IMR-90 (cell line): ENCODE measurements at regions not wholly inside any gene's neighbourhood (a gene's known extent, or its start where the extent isn't known, plus 50 kb on each side); places are given as distances from the start of the nearest gene placed in this dataset.

Experiments
- ATAC-seq: fragments of 200-7000 bp; cut with Tn5 transposase; 2 replicates; pipeline ENCODE4 v1.9.1; 2020; ENCODE audit warnings: low read depth, mild to moderate bottlenecking, moderate library complexity
- BruUV-seq: library from RNA; stranded (reverse); fragments of 400-500 nt; replicated peaks from 2 replicates; lab custom pipeline; 2021; lab: Mats Ljungman, UMichigan
- CTCF ChIA-PET: fragments of 300-600 bp; formaldehyde crosslinking; extraction: SDS; loops from one replicate; lab custom pipeline; 2021; ENCODE audit warnings: antibody characterized with exemption; lab: Yijun Ruan, JAX
- POLR2A ChIA-PET: fragments of 300-600 bp; sonication (Branson Sonifier 250); formaldehyde crosslinking; loops from one replicate; lab custom pipeline; 2022; ENCODE audit warnings: antibody characterized with exemption; ENCODE audit not compliant: unreplicated experiment; lab: Charles Lee
- DNase-seq: peaks from one replicate; pipeline ENCODE4 v3.0.0; 2013
- H2AFZ ChIP-seq: replicated peaks from 2 replicates; pipeline ENCODE3; 2013; ENCODE audit warnings: low read length, mild to moderate bottlenecking; ENCODE audit not compliant: poor library complexity
- H2AK5ac ChIP-seq: 2 replicates; pipeline ENCODE4 v1.6.1; 2013; ENCODE audit warnings: low read depth, low read length, inconsistent platforms
- H2AK9ac ChIP-seq: replicated peaks from 2 replicates; pipeline ENCODE3; 2013; ENCODE audit warnings: mild to moderate bottlenecking, low read depth, low read length, moderate library complexity; ENCODE audit not compliant: poor library complexity
- H2BK120ac ChIP-seq: 2 replicates; pipeline ENCODE4 v1.6.1; 2013; ENCODE audit warnings: low read depth, low read length, inconsistent platforms
- H2BK15ac ChIP-seq: 3 replicates; pipeline ENCODE4 v1.6.1; 2013; ENCODE audit warnings: low read depth, low read length, inconsistent platforms
- H2BK20ac ChIP-seq: 2 replicates; pipeline ENCODE4 v1.6.1; 2013; ENCODE audit warnings: low read depth, mild to moderate bottlenecking, inconsistent platforms, low read length, moderate library complexity
- H2BK5ac ChIP-seq: 2 replicates; pipeline ENCODE4 v1.6.1; 2013; ENCODE audit warnings: mild to moderate bottlenecking, low read depth, low read length, inconsistent platforms; ENCODE audit not compliant: poor library complexity, severe bottlenecking
- H3K14ac ChIP-seq: replicated peaks from 2 replicates; pipeline ENCODE4 v1.6.1; 2013; ENCODE audit warnings: low read depth, low read length, inconsistent platforms
- H3K18ac ChIP-seq: 2 replicates; pipeline ENCODE4 v1.6.1; 2013; ENCODE audit warnings: low read depth, low read length, control low read depth
- H3K23ac ChIP-seq: 2 replicates; pipeline ENCODE4 v1.6.1; 2013; ENCODE audit warnings: low read depth, low read length, inconsistent platforms
- H3K27ac ChIP-seq: 2 replicates; pipeline ENCODE4 v1.5.1; 2013; ENCODE audit warnings: mild to moderate bottlenecking, control low read depth, low read length; ENCODE audit not compliant: insufficient read depth
- H3K27me3 ChIP-seq: 2 replicates; pipeline ENCODE4 v1.6.1; 2013; ENCODE audit warnings: low read length; ENCODE audit not compliant: control insufficient read depth, insufficient read depth
- H3K36me3 ChIP-seq: 2 replicates; pipeline ENCODE4 v1.6.1; 2013; ENCODE audit warnings: low read length, mixed read lengths; ENCODE audit not compliant: control insufficient read depth, insufficient read depth
- H3K4ac ChIP-seq: 2 replicates; pipeline ENCODE4 v1.6.1; 2013; ENCODE audit warnings: low read depth, low read length, inconsistent platforms
- H3K4me1 ChIP-seq: 2 replicates; pipeline ENCODE4 v1.6.1; 2013; ENCODE audit warnings: low read length, mixed read lengths; ENCODE audit not compliant: control insufficient read depth, insufficient read depth
- H3K4me2 ChIP-seq: 2 replicates; pipeline ENCODE4 v1.6.1; 2013; ENCODE audit warnings: low read depth, mild to moderate bottlenecking, control low read depth, low read length, moderate library complexity
- H3K4me3 ChIP-seq: 2 replicates; pipeline ENCODE4 v1.5.1; 2013; ENCODE audit warnings: low read depth, mild to moderate bottlenecking, control low read depth, low read length, moderate library complexity; ENCODE audit not compliant: insufficient read depth
- H3K56ac ChIP-seq: 2 replicates; pipeline ENCODE4 v1.6.1; 2013; ENCODE audit warnings: low read length, inconsistent platforms; ENCODE audit not compliant: insufficient read depth; ENCODE audit errors: extremely low read depth
- H3K79me1 ChIP-seq, 2 experiments: 2 replicates each; pipeline ENCODE4 v1.6.1; 2013; ENCODE audit warnings: low read length in 2 of 2, inconsistent platforms in 1 of 2, low read depth in 1 of 2
- H3K9ac ChIP-seq: 2 replicates; pipeline ENCODE4 v1.6.1; 2013; ENCODE audit warnings: low read depth, low read length, control low read depth
- H3K9me1 ChIP-seq: 2 replicates; pipeline ENCODE4 v1.6.1; 2013; ENCODE audit warnings: low read length, inconsistent platforms; ENCODE audit not compliant: insufficient read depth
- H3K9me3 ChIP-seq: 2 replicates; pipeline ENCODE4 v1.6.1; 2013; ENCODE audit warnings: low read length; ENCODE audit not compliant: control insufficient read depth, insufficient read depth
- H4K20me1 ChIP-seq: 2 replicates; pipeline ENCODE4 v1.6.1; 2013; ENCODE audit warnings: low read length, inconsistent platforms; ENCODE audit not compliant: insufficient read depth
- H4K5ac ChIP-seq: 2 replicates; pipeline ENCODE4 v1.6.1; 2013; ENCODE audit warnings: mild to moderate bottlenecking, low read depth, low read length, control low read depth
- H4K8ac ChIP-seq, 2 experiments: 2 replicates each; pipeline ENCODE4 v1.6.1; 2013; ENCODE audit warnings: low read depth in 2 of 2, low read length in 2 of 2, control low read depth in 1 of 2, inconsistent platforms in 1 of 2
- H4K91ac ChIP-seq: 2 replicates; pipeline ENCODE4 v1.6.1; 2013; ENCODE audit warnings: low read depth, low read length, inconsistent platforms; ENCODE audit not compliant: insufficient read depth
- BHLHE40 ChIP-seq: fragments of 150-350 bp; IDR thresholded peaks from 2 replicates; pipeline ENCODE4 v1.6.1; 2016; ENCODE audit warnings: mild to moderate bottlenecking, low read depth, low read length
- CEBPB ChIP-seq: IDR thresholded peaks from 2 replicates; pipeline ENCODE4 v1.6.1; 2012; ENCODE audit warnings: low read depth, low read length, improper control_type of control experiment
- CHD1 ChIP-seq: IDR thresholded peaks from 2 replicates; pipeline ENCODE4 v1.6.1; 2012; ENCODE audit warnings: low read depth, low read length, improper control_type of control experiment
- ELK1 ChIP-seq: fragments of 150-350 bp; IDR thresholded peaks from 2 replicates; pipeline ENCODE4 v1.6.1; 2016; ENCODE audit warnings: low read depth, mild to moderate bottlenecking, low read length, moderate library complexity, borderline replicate concordance
- NFE2L2 ChIP-seq: fragments of 150-350 bp; IDR thresholded peaks from 2 replicates; pipeline ENCODE4 v1.6.1; 2016; ENCODE audit warnings: low read depth, mild to moderate bottlenecking, low read length
- POLR2A ChIP-seq: IDR thresholded peaks from 2 replicates; pipeline ENCODE4 v1.6.1; 2012; ENCODE audit warnings: mild to moderate bottlenecking, low read depth, low read length
- SMC3 ChIP-seq: fragments of 150-350 bp; IDR thresholded peaks from 2 replicates; pipeline ENCODE4 v1.6.1; 2016; ENCODE audit warnings: low read depth, mild to moderate bottlenecking, antibody characterized with exemption, low read length, moderate library complexity
- WGBS, 2 experiments: methylation state at CpG; one replicate each; pipeline versions ENCODE4 v1.1.5 to v1.1.7; 2013; ENCODE audit warnings: missing lambda C conversion rate in 2 of 2; ENCODE audit not compliant: insufficient read length in 1 of 2; ENCODE audit errors: extremely low coverage in 2 of 2; 5-methylcytosine and 5-hydroxymethylcytosine counted together
- dilution Hi-C: fragments of 300-500 bp; cut with HindIII; formaldehyde crosslinking; loops from one replicate; pipeline ENCODE4 v1.14.3; 2018; ENCODE audit warnings: low sequenced_read_pairs; ENCODE audit not compliant: unreplicated experiment
- in situ Hi-C: fragments of 300-500 bp; cut with MboI; formaldehyde crosslinking; loops from 3 replicates; pipeline ENCODE4 v1.14.3; 2019; ENCODE audit warnings: low sequenced_read_pairs, inconsistent platforms, mixed read lengths
- intact Hi-C: fragments of 100-400 bp; cut with micrococcal nuclease; formaldehyde crosslinking; loops from 2 replicates; pipeline ENCODE4 v1.10.0; 2022

GRCh38 chr5:142412581-142412980 lies 87.8 kb upstream of the SPRY4 start:
- dilution Hi-C loops = no loop called here
- no TSS peak for BruUV-seq
- Histone ChIP-seq H3K4me2 (no peak overlapping the region), H3K14ac (no peak overlapping the region), H2BK120ac (no peak overlapping the region), H3K27ac (no peak overlapping the region), H3K4ac (no peak overlapping the region), H3K79me1 (no peaks in the 10 kb centered on the region), H3K23ac (no peak overlapping the region), H3K18ac (no peak overlapping the region), H3K9me1 (no peaks in the 10 kb centered on the region), H3K4me3 (no peak overlapping the region), H4K20me1 (no peaks in the 10 kb centered on the region), H2AK9ac (peak overlapping the region; percentile 31), H4K5ac (no peak overlapping the region), H4K91ac (no peak overlapping the region), H2AK5ac (no peak overlapping the region), H4K8ac (no peak overlapping the region), H3K27me3 (no peaks in the 10 kb centered on the region), H3K9ac (no peak overlapping the region), H2BK15ac (no peak overlapping the region), H3K4me1 (no peaks in the 10 kb centered on the region), H2BK5ac (no peak overlapping the region), H2BK20ac (no peak overlapping the region), H3K36me3 (no peaks in the 10 kb centered on the region), H3K9me3 (no peaks in the 10 kb centered on the region), H2AFZ (no peak overlapping the region), H3K56ac (no peak overlapping the region)
- ChIA-PET CTCF (no interaction called here), POLR2A (no interaction called here)
- TF ChIP-seq BHLHE40 (no peak), POLR2A (no peak), SMC3 (no peak), ELK1 (no peak), CEBPB (no peak), NFE2L2 (no peak), CHD1 (no peak)
- in situ Hi-C loops = no loop called here
- intact Hi-C loops = no loop called here
- ATAC-seq = no peak
- DNase-seq = no peak
- WGBS, 2 experiments = 93% methylated on average over 3 of the region's 5 CpGs; no CpG with 5 or more reads in 1 of the 2 experiments
